ENCODE measurements at regions not wholly inside any gene's neighbourhood (a gene's known extent, or its start where the extent isn't known, plus 50 kb on each side); places are given as distances from the start of the nearest gene placed in this dataset.

DNA sequence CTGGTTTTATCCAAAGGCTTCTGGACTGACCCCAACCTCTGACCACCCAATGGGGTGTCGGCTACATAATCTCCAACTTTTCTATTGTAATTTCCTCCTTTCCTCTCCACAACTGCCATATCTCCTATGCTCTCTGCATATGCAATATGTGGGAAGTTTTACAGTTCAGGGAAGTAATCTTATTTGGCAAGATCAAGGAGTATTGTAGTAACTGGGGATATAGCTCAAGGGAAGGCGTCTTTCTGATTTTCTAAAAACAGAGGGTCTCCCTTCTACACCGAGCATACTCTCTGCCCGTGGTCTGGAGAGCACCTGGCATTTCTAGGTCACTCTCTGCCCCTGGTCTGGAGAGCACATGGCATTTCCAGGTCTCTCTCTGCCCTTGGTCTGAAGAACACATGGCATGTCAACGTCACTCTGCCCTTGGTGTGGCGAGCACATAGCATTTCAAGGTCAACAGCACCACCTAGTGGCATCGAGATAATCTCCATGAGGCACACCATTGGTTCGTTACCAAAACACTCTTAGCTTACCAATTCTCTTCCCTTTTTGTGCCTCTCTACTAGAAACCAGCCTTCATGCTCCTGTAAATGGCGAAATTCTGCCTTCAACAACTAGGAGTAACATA lies 616.4 kb upstream of the NUDT12 start:
- TF ChIP-seq, protein P1, sequence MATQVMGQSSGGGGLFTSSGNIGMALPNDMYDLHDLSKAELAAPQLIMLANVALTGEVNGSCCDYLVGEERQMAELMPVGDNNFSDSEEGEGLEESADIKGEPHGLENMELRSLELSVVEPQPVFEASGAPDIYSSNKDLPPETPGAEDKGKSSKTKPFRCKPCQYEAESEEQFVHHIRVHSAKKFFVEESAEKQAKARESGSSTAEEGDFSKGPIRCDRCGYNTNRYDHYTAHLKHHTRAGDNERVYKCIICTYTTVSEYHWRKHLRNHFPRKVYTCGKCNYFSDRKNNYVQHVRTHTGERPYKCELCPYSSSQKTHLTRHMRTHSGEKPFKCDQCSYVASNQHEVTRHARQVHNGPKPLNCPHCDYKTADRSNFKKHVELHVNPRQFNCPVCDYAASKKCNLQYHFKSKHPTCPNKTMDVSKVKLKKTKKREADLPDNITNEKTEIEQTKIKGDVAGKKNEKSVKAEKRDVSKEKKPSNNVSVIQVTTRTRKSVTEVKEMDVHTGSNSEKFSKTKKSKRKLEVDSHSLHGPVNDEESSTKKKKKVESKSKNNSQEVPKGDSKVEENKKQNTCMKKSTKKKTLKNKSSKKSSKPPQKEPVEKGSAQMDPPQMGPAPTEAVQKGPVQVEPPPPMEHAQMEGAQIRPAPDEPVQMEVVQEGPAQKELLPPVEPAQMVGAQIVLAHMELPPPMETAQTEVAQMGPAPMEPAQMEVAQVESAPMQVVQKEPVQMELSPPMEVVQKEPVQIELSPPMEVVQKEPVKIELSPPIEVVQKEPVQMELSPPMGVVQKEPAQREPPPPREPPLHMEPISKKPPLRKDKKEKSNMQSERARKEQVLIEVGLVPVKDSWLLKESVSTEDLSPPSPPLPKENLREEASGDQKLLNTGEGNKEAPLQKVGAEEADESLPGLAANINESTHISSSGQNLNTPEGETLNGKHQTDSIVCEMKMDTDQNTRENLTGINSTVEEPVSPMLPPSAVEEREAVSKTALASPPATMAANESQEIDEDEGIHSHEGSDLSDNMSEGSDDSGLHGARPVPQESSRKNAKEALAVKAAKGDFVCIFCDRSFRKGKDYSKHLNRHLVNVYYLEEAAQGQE (IDR thresholded peaks at IDR 0.05; ENCODE audit: insufficient read depth in 1 of 2, low read depth in 2 of 2, low read length in 2 of 2): no peak
- TF ChIP-seq TAF1 (IDR thresholded peaks at IDR 0.05; ENCODE audit: borderline replicate concordance, insufficient read depth, low read length) (no peak), FOXP2 (optimal IDR thresholded peaks at IDR 0.05; ENCODE audit: borderline replicate concordance, extremely low read depth, extremely low read length, insufficient read depth) (no peak), SIN3A (IDR thresholded peaks at IDR 0.05; ENCODE audit: borderline replicate concordance, insufficient read depth, low read length) (no peak), POLR2AphosphoS5 (IDR thresholded peaks at IDR 0.05; ENCODE audit: low read depth, low read length) (no peak)

DNA sequence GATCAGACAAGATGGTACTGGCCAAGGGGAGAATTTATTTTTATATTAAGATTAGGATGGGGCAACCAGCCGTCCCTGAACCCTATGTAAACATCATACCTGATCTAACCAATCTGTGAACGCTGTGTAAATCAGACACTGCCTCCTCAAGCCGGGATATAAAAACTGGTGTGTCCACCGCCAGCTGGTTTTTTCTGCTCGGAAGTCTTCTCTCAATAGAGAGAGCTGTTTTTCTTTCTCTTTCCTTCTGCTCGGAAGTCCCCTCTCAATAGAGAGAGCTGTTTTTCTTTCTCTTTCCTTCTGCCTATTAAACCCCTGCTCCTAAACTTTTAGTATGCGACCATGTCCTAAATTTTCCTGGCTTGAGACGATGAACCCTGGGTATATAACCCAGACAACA lies 615.5 kb upstream of the NUDT12 start:
- TF ChIP-seq SIN3A (IDR thresholded peaks at IDR 0.05; ENCODE audit: borderline replicate concordance, insufficient read depth, low read length) (no peak), POLR2AphosphoS5 (IDR thresholded peaks at IDR 0.05; ENCODE audit: low read depth, low read length) (no peak), FOXP2 (optimal IDR thresholded peaks at IDR 0.05; ENCODE audit: borderline replicate concordance, extremely low read depth, extremely low read length, insufficient read depth) (no peak), TAF1 (IDR thresholded peaks at IDR 0.05; ENCODE audit: borderline replicate concordance, insufficient read depth, low read length) (no peak)
- TF ChIP-seq, protein P1 (IDR thresholded peaks at IDR 0.05; ENCODE audit: insufficient read depth in 1 of 2, low read depth in 2 of 2, low read length in 2 of 2): no peak

DNA sequence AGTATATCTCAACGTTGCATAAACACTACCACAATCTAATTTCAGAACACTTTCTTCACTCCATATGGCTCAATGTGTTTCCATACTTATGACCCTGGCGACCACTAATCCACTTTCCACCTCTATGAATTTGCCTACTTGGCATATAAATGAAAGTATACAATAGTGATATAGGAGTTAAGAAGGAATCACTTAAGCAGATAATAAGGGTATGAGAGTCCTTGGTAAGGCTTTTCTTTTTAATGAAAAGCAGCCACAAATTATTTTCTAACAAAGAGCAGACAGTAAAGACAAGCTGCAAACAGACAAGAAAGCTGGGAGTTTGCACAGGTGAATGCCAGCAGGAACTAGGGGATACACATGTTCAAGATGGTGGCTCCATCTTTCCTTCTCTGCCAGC lies 615.1 kb upstream of the NUDT12 start:
- no peak for TF ChIP-seq SIN3A (IDR thresholded peaks at IDR 0.05; ENCODE audit: borderline replicate concordance, insufficient read depth, low read length)
- no peak for TF ChIP-seq TAF1 (IDR thresholded peaks at IDR 0.05; ENCODE audit: borderline replicate concordance, insufficient read depth, low read length)
- TF ChIP-seq FOXP2 (optimal IDR thresholded peaks at IDR 0.05; ENCODE audit: borderline replicate concordance, extremely low read depth, extremely low read length, insufficient read depth): no peak
- no peak for TF ChIP-seq POLR2AphosphoS5 (IDR thresholded peaks at IDR 0.05; ENCODE audit: low read depth, low read length)
- TF ChIP-seq, protein P1 (IDR thresholded peaks at IDR 0.05; ENCODE audit: insufficient read depth in 1 of 2, low read depth in 2 of 2, low read length in 2 of 2): no peak

DNA sequence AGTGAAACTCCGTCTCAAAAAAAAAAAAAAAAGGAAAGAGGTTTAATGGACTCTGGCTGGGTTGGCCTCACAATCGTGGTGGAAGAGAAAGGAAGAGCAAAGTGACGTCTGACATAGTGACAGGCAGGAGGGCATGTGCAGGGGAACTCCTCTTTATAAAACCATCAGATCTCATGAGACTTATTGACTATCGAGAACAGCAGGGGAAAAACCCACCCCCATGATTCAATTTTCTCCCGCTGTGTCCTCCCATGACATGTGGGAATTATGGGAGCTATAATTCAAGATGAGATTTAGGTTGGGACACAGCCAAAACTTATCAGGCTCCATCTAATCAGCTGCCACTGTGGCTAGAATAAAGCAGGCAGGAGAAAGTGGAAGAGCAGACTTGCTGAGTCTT lies 610.4 kb upstream of the NUDT12 start:
- no peak for TF ChIP-seq FOXP2 (optimal IDR thresholded peaks at IDR 0.05; ENCODE audit: borderline replicate concordance, extremely low read depth, extremely low read length, insufficient read depth)
- TF ChIP-seq TAF1 (IDR thresholded peaks at IDR 0.05; ENCODE audit: borderline replicate concordance, insufficient read depth, low read length): no peak
- TF ChIP-seq, protein P1 (IDR thresholded peaks at IDR 0.05; ENCODE audit: insufficient read depth in 1 of 2, low read depth in 2 of 2, low read length in 2 of 2): no peak
- no peak for TF ChIP-seq POLR2AphosphoS5 (IDR thresholded peaks at IDR 0.05; ENCODE audit: low read depth, low read length)
- TF ChIP-seq SIN3A (IDR thresholded peaks at IDR 0.05; ENCODE audit: borderline replicate concordance, insufficient read depth, low read length): no peak

Data from PFSK-1 (cell line).